ENCODE measurements at regions not wholly inside any gene's neighbourhood (a gene's known extent, or its start where the extent isn't known, plus 50 kb on each side); places are given as distances from the start of the nearest gene placed in this dataset.

DNA sequence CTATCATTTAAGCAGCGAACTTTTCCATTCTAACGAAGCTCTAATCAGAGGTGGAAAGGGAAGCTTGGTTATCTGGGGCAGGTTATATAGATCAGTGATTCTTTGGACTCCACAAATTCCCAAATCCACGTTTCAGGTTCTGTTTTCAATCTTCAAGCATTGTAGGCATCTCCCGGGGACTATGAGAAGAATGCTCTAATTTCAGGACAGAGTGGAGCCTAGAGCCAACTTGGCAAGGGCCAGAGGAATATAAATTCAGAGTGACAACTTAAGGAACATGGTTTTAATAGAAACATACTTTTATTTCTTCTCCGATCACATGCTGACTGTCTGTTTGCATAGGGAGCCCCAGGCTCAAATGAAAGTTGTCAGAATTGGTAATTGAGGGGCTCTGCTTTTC lies 514.0 kb upstream of the KLF4 start:
- H3K9ac ChIP-seq (ENCODE audit: extremely low read depth, insufficient read length, low read length): no peak overlapping the region
- H2BK5ac ChIP-seq (ENCODE audit: insufficient read length, low read length): no peak overlapping the region
- no peak overlapping the region for H3K14ac ChIP-seq (ENCODE audit: insufficient read depth, low read length)
- H2BK15ac ChIP-seq (ENCODE audit: low read depth, low read length): no peak overlapping the region
- no peak overlapping the region for H3K18ac ChIP-seq (ENCODE audit: insufficient read length, low read depth, low read length)
- H3K9me3 ChIP-seq (ENCODE audit: control insufficient read depth, low read depth, low read length): no peaks in the 10 kb centered on the region
- peaks cover 6 to 20% of the 10 kb centered on the region in 2 experiments for H3K4me1 Mint-ChIP-seq
- no peaks in the 10 kb centered on the region for H3K79me1 ChIP-seq (ENCODE audit: insufficient read depth, low read depth, low read length, poor library complexity, severe bottlenecking)
- H3K79me2 ChIP-seq (ENCODE audit: insufficient read depth, low read length): no peaks in the 10 kb centered on the region
- no peak overlapping the region for H3K4me3 Mint-ChIP-seq
- H3K27ac Mint-ChIP-seq: no peak overlapping the region
- no peak for DNase-seq
- H3K27me3 ChIP-seq (ENCODE audit: insufficient read depth, low read length): no peaks in the 10 kb centered on the region
- no peak overlapping the region for H3K4me2 ChIP-seq (ENCODE audit: insufficient read depth, insufficient read length, low read length)
- no peak overlapping the region for H4K8ac ChIP-seq (replicated peaks; ENCODE audit: insufficient read length, low read depth, low read length)
- TF ChIP-seq, protein P1, sequence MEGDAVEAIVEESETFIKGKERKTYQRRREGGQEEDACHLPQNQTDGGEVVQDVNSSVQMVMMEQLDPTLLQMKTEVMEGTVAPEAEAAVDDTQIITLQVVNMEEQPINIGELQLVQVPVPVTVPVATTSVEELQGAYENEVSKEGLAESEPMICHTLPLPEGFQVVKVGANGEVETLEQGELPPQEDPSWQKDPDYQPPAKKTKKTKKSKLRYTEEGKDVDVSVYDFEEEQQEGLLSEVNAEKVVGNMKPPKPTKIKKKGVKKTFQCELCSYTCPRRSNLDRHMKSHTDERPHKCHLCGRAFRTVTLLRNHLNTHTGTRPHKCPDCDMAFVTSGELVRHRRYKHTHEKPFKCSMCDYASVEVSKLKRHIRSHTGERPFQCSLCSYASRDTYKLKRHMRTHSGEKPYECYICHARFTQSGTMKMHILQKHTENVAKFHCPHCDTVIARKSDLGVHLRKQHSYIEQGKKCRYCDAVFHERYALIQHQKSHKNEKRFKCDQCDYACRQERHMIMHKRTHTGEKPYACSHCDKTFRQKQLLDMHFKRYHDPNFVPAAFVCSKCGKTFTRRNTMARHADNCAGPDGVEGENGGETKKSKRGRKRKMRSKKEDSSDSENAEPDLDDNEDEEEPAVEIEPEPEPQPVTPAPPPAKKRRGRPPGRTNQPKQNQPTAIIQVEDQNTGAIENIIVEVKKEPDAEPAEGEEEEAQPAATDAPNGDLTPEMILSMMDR (conservative IDR thresholded peaks at IDR 0.05): no peak
- WGBS (ENCODE audit: extremely low coverage, insufficient read length, low lambda C conversion rate): no CpG with 5 or more reads among the region's 5 CpGs
- no peak overlapping the region for H2BK120ac ChIP-seq (ENCODE audit: low read depth, low read length, poor library complexity, severe bottlenecking)
- no peak overlapping the region for H4K91ac ChIP-seq (ENCODE audit: insufficient read length, low read depth, low read length)
- no peaks in the 10 kb centered on the region for H3K36me3 Mint-ChIP-seq (ENCODE audit: insufficient read depth in 1 of 3, low read depth in 3 of 3)
- H2AK5ac ChIP-seq (ENCODE audit: insufficient read length, low read length): no peak overlapping the region
- H2BK12ac ChIP-seq (ENCODE audit: insufficient read length, low read depth, low read length): no peak overlapping the region
- H3K9me3 Mint-ChIP-seq: no peaks in the 10 kb centered on the region
- no peak overlapping the region for H2AFZ ChIP-seq (ENCODE audit: low read length)
- no peak overlapping the region for H3K27ac ChIP-seq (ENCODE audit: insufficient read length, low read depth, low read length)
- no peaks in the 10 kb centered on the region; the same call in 1 of the 2 replicates for H3K27me3 Mint-ChIP-seq (ENCODE audit: low read depth)
- H3K23me2 ChIP-seq (ENCODE audit: insufficient read length, low read depth, low read length, poor library complexity, severe bottlenecking): no peaks in the 10 kb centered on the region
- H4K20me1 ChIP-seq (ENCODE audit: control insufficient read depth, insufficient read depth, insufficient read length): no peaks in the 10 kb centered on the region
- H3K23ac ChIP-seq (ENCODE audit: insufficient read length, low read depth, low read length): no peak overlapping the region
- H4K5ac ChIP-seq (ENCODE audit: insufficient read length, low read depth, low read length): no peak overlapping the region
- H3K56ac ChIP-seq (ENCODE audit: insufficient read length, low read depth, low read length): no peak overlapping the region
- no peak overlapping the region for H3K4ac ChIP-seq (ENCODE audit: low read depth, low read length)
- H3K4me1 ChIP-seq (ENCODE audit: insufficient read depth, low read length): peaks cover 6% of the 10 kb centered on the region; the same call in 1 of the 2 replicates
- no peak overlapping the region for H3T11ph ChIP-seq (ENCODE audit: low read length)
- no peak overlapping the region for H2BK20ac ChIP-seq (ENCODE audit: low read depth, low read length, poor library complexity, severe bottlenecking)
